ENCODE measurements at regions not wholly inside any gene's neighbourhood (a gene's known extent, or its start where the extent isn't known, plus 50 kb on each side); places are given as distances from the start of the nearest gene placed in this dataset.
A peak's percentile ranks its signal among the peaks of the same experiment; 100 is the strongest.

- H3K4me3 Mint-ChIP-seq (ENCODE audit: unreplicated experiment), result no peak overlapping the region
- no peak for TF ChIP-seq CTCF (IDR thresholded peaks at IDR 0.05; ENCODE audit: unreplicated experiment)
- DNase-seq (ENCODE audit: low spot score), result no peak
- H3K27me3 Mint-ChIP-seq (ENCODE audit: unreplicated experiment), result peaks cover 4% of the 10 kb centered on the region
- H3K36me3 Mint-ChIP-seq (ENCODE audit: low read depth, unreplicated experiment), result peaks cover 8% of the 10 kb centered on the region
- no peaks in the 10 kb centered on the region for H3K9me3 Mint-ChIP-seq (ENCODE audit: unreplicated experiment)
- no peaks in the 10 kb centered on the region for H3K4me1 Mint-ChIP-seq (ENCODE audit: unreplicated experiment)
- H3K27ac Mint-ChIP-seq (ENCODE audit: unreplicated experiment), result no peak overlapping the region
Measured at GRCh38 chr2:149739883-149740265, 152.3 kb upstream of the MMADHC start.

- no peak overlapping the region for H3K27ac Mint-ChIP-seq (ENCODE audit: unreplicated experiment)
- H3K4me3 Mint-ChIP-seq (ENCODE audit: unreplicated experiment), result no peak overlapping the region
- peaks cover 8% of the 10 kb centered on the region for H3K36me3 Mint-ChIP-seq (ENCODE audit: low read depth, unreplicated experiment)
- H3K9me3 Mint-ChIP-seq (ENCODE audit: unreplicated experiment), result no peaks in the 10 kb centered on the region
- DNase-seq (ENCODE audit: low spot score), result no peak
- peaks cover 4% of the 10 kb centered on the region for H3K27me3 Mint-ChIP-seq (ENCODE audit: unreplicated experiment)
- no peak for TF ChIP-seq CTCF (IDR thresholded peaks at IDR 0.05; ENCODE audit: unreplicated experiment)
- peaks cover 5% of the 10 kb centered on the region for H3K4me1 Mint-ChIP-seq (ENCODE audit: unreplicated experiment)
Measured at GRCh38 chr2:149739171-149739882, 151.8 kb upstream of the MMADHC start.

GRCh38 chr2:149738767-149739166, 151.2 kb upstream of the MMADHC start:
- peaks cover 8% of the 10 kb centered on the region for H3K36me3 Mint-ChIP-seq (ENCODE audit: low read depth, unreplicated experiment)
- peaks cover 10% of the 10 kb centered on the region for H3K4me1 Mint-ChIP-seq (ENCODE audit: unreplicated experiment)
- no peak for DNase-seq (ENCODE audit: low spot score)
- no peak overlapping the region for H3K27ac Mint-ChIP-seq (ENCODE audit: unreplicated experiment)
- TF ChIP-seq CTCF (IDR thresholded peaks at IDR 0.05; ENCODE audit: unreplicated experiment), result no peak
- peaks cover 4% of the 10 kb centered on the region for H3K27me3 Mint-ChIP-seq (ENCODE audit: unreplicated experiment)
- H3K9me3 Mint-ChIP-seq (ENCODE audit: unreplicated experiment), result no peaks in the 10 kb centered on the region
- no peak overlapping the region for H3K4me3 Mint-ChIP-seq (ENCODE audit: unreplicated experiment)

GRCh38 chr2:149737896-149738295, 150.3 kb upstream of the MMADHC start:
- H3K4me1 Mint-ChIP-seq (ENCODE audit: unreplicated experiment), result peaks cover 12% of the 10 kb centered on the region
- no peak overlapping the region for H3K27ac Mint-ChIP-seq (ENCODE audit: unreplicated experiment)
- DNase-seq (ENCODE audit: low spot score), result no peak
- no peak for TF ChIP-seq CTCF (IDR thresholded peaks at IDR 0.05; ENCODE audit: unreplicated experiment)
- H3K4me3 Mint-ChIP-seq (ENCODE audit: unreplicated experiment), result no peak overlapping the region
- H3K9me3 Mint-ChIP-seq (ENCODE audit: unreplicated experiment), result no peaks in the 10 kb centered on the region
- H3K27me3 Mint-ChIP-seq (ENCODE audit: unreplicated experiment), result peaks cover 5% of the 10 kb centered on the region
- H3K36me3 Mint-ChIP-seq (ENCODE audit: low read depth, unreplicated experiment), result peaks cover 8% of the 10 kb centered on the region

GRCh38 chr2:149735237-149735958, 147.8 kb upstream of the MMADHC start:
- TF ChIP-seq CTCF (IDR thresholded peaks at IDR 0.05; ENCODE audit: unreplicated experiment), result no peak
- no peak overlapping the region for H3K4me3 Mint-ChIP-seq (ENCODE audit: unreplicated experiment)
- H3K4me1 Mint-ChIP-seq (ENCODE audit: unreplicated experiment), result peaks cover 24% of the 10 kb centered on the region
- DNase-seq (ENCODE audit: low spot score), result no peak
- H3K9me3 Mint-ChIP-seq (ENCODE audit: unreplicated experiment), result no peaks in the 10 kb centered on the region
- H3K27me3 Mint-ChIP-seq (ENCODE audit: unreplicated experiment), result peaks cover 5% of the 10 kb centered on the region
- H3K36me3 Mint-ChIP-seq (ENCODE audit: low read depth, unreplicated experiment), result peaks cover 8% of the 10 kb centered on the region
- H3K27ac Mint-ChIP-seq (ENCODE audit: unreplicated experiment), result peak overlapping the region; percentile 96
